Testis (tissue), 2 donors: ENCODE measurements at regions not wholly inside any gene's neighbourhood (a gene's known extent, or its start where the extent isn't known, plus 50 kb on each side); places are given as distances from the start of the nearest gene placed in this dataset.

ENCODE experiments used
- POLR2A ChIP-seq: fragments of 450-650 bp; IDR thresholded peaks from one replicate; pipeline ENCODE4 v1.6.1; 2017; ENCODE audit warnings: antibody characterized with exemption, mild to moderate bottlenecking, moderate library complexity
- TF ChIP-seq, protein P1 (sequence below), 3 experiments: fragments of 450-650 bp in 2 of 3; fragments of 200-600 bp in 1 of 3; sonication (generic) in 1 of 3; IDR thresholded peaks; one replicate each; pipeline ENCODE4 v1.5.1; 2016 to 2019; ENCODE audit warnings: antibody characterized with exemption in 3 of 3, mild to moderate bottlenecking in 2 of 3, moderate library complexity in 1 of 3

DNA sequence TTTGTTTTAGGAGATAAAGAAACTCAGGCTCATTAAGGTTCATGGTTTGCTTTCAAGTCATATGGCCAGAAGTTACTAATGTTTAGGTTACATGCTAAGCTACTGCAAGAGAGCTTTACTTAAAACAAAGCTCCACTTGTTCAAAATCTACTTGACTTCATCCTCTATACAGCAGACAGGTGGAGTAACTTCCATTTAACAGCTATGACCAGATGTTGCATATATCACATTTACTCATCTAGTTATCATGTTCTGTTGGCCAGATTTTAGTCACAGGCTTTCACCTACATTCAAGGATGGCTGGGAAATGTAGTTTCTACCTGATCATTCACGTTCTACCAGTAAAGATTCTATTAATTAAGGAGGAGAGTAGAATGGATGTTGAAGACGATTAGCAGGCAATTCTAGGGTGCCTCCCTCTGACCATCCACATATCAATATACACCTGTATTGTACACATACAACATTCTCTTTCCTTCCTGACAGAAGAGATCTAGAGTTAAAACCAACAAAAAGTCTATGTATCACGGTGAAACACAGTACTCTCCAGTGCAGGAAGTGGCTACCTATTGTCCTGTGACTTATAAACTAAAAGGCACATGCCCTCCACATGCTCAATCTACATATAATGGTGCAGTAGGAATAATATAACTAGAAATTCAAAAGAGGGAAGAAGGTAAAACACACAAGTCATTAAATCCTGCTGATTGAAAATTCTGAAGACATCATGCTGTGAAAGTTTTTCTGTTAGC, 488.0 kb downstream of the MDFIC start:
- TF ChIP-seq, protein P1, sequence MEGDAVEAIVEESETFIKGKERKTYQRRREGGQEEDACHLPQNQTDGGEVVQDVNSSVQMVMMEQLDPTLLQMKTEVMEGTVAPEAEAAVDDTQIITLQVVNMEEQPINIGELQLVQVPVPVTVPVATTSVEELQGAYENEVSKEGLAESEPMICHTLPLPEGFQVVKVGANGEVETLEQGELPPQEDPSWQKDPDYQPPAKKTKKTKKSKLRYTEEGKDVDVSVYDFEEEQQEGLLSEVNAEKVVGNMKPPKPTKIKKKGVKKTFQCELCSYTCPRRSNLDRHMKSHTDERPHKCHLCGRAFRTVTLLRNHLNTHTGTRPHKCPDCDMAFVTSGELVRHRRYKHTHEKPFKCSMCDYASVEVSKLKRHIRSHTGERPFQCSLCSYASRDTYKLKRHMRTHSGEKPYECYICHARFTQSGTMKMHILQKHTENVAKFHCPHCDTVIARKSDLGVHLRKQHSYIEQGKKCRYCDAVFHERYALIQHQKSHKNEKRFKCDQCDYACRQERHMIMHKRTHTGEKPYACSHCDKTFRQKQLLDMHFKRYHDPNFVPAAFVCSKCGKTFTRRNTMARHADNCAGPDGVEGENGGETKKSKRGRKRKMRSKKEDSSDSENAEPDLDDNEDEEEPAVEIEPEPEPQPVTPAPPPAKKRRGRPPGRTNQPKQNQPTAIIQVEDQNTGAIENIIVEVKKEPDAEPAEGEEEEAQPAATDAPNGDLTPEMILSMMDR (IDR thresholded peaks at IDR 0.05) = no peak
- TF ChIP-seq POLR2A = no peak
